DMS 273 treated with DMSO at 0.1 percent for 48 hours (cell line): ENCODE measurements at regions not wholly inside any gene's neighbourhood (a gene's known extent, or its start where the extent isn't known, plus 50 kb on each side); places are given as distances from the start of the nearest gene placed in this dataset.

Experiments
- DNase-seq: peaks from one replicate; lab custom pipeline; 2025; lab: John Stamatoyannopoulos, UW

- DNase-seq = no peak
Measured at GRCh38 chr2:6290217-6291015, 575.3 kb downstream of the CMPK2 start.

GRCh38 chr2:6294791-6295190, 570.9 kb downstream of the CMPK2 start:
- no peak for DNase-seq

GRCh38 chr2:6297238-6297637, 568.5 kb downstream of the CMPK2 start:
- no peak for DNase-seq

GRCh38 chr2:6301426-6301825, 564.3 kb downstream of the CMPK2 start:
- no peak for DNase-seq

- no peak for DNase-seq
Measured at GRCh38 chr2:6308986-6309385, 556.7 kb downstream of the CMPK2 start.

- no peak for DNase-seq
Measured at GRCh38 chr2:6309415-6310255, 556.1 kb downstream of the CMPK2 start.

- no peak for DNase-seq
Measured at GRCh38 chr2:6310256-6311215, 555.2 kb downstream of the CMPK2 start.

GRCh38 chr2:6312367-6312766, 553.3 kb downstream of the CMPK2 start:
- no peak for DNase-seq

- DNase-seq = no peak
Measured at GRCh38 chr2:6314218-6314960, 551.3 kb downstream of the CMPK2 start.

- DNase-seq = no peak
Measured at GRCh38 chr2:6325616-6326015, 540.1 kb downstream of the CMPK2 start.

GRCh38 chr2:6326958-6327357, 538.7 kb downstream of the CMPK2 start:
- DNase-seq = no peak

- no peak for DNase-seq
Measured at GRCh38 chr2:6336752-6337471, 528.8 kb downstream of the CMPK2 start.

- no peak for DNase-seq
Measured at GRCh38 chr2:6337472-6337820, 528.3 kb downstream of the CMPK2 start.

- DNase-seq = no peak
Measured at GRCh38 chr2:6341588-6342129, 524.0 kb downstream of the CMPK2 start.

- no peak for DNase-seq
Measured at GRCh38 chr2:6342273-6342920, 523.3 kb downstream of the CMPK2 start.

GRCh38 chr2:6343076-6343475, 522.6 kb downstream of the CMPK2 start:
- DNase-seq = no peak

GRCh38 chr2:6352247-6352646, 513.5 kb downstream of the CMPK2 start:
- no peak for DNase-seq

GRCh38 chr2:6352906-6353515, 512.7 kb downstream of the CMPK2 start:
- no peak for DNase-seq

GRCh38 chr2:6353669-6354068, 512.0 kb downstream of the CMPK2 start:
- no peak for DNase-seq

GRCh38 chr2:6354546-6354945, 511.2 kb downstream of the CMPK2 start:
- no peak for DNase-seq
